GM23338 (cell line): ENCODE measurements at regions not wholly inside any gene's neighbourhood (a gene's known extent, or its start where the extent isn't known, plus 50 kb on each side); places are given as distances from the start of the nearest gene placed in this dataset.

ENCODE experiments used
- CREB1 ChIP-seq: fragments of 250-450 bp; sonication (Bioruptor Pico); IDR thresholded peaks from 2 replicates; pipeline ENCODE4 v1.5.0; 2020; ENCODE audit warnings: low read depth, mild to moderate bottlenecking, moderate library complexity
- EZH2 ChIP-seq: fragments of 200-600 bp; sonication (generic); IDR thresholded peaks from one replicate; pipeline ENCODE4 v1.8.0; 2017; ENCODE audit warnings: antibody characterized with exemption, mild to moderate bottlenecking, low read depth; ENCODE audit not compliant: unreplicated experiment
- EZH2phosphoT487 ChIP-seq: fragments of 200-600 bp; sonication (generic); IDR thresholded peaks from one replicate; pipeline ENCODE4 v1.8.1; 2018; ENCODE audit warnings: antibody characterized with exemption; ENCODE audit not compliant: unreplicated experiment
- JUNB ChIP-seq: IDR thresholded peaks from one replicate; pipeline ENCODE4 v1.6.1; 2016; ENCODE audit warnings: antibody characterized with exemption; ENCODE audit not compliant: unreplicated experiment
- NANOG ChIP-seq: IDR thresholded peaks from 2 replicates; pipeline ENCODE4 v1.6.1; 2016; ENCODE audit warnings: antibody characterized with exemption, borderline replicate concordance
- POLR2AphosphoS5 ChIP-seq: IDR thresholded peaks from 2 replicates; pipeline ENCODE4 v1.6.1; 2016; ENCODE audit warnings: antibody characterized with exemption, low read depth
- STAT1 ChIP-seq: IDR thresholded peaks from one replicate; pipeline ENCODE4 v1.6.1; 2016; ENCODE audit warnings: antibody characterized with exemption; ENCODE audit not compliant: unreplicated experiment
- ZNF331 ChIP-seq: fragments of 250-450 bp; sonication (Bioruptor Pico); IDR thresholded peaks from 2 replicates; pipeline ENCODE4 v1.5.0; 2020; ENCODE audit warnings: low read depth, mild to moderate bottlenecking, moderate library complexity
- TF ChIP-seq, protein P1 (sequence below), 2 experiments: fragments of 200-600 bp in 1 of 2; sonication (generic) in 1 of 2; conservative IDR thresholded peaks; 2 replicates each; pipeline versions ENCODE4 v1.5.1 to v1.6.1; 2016 to 2017; ENCODE audit warnings: antibody characterized with exemption in 2 of 2, low read depth in 2 of 2, mild to moderate bottlenecking in 2 of 2, moderate library complexity in 1 of 2
- TF ChIP-seq, protein P2 (sequence below): IDR thresholded peaks from one replicate; pipeline ENCODE4 v1.6.1; 2018; ENCODE audit warnings: antibody characterized with exemption; ENCODE audit not compliant: unreplicated experiment
- TF ChIP-seq, protein P3 (sequence below): IDR thresholded peaks from 2 replicates; pipeline ENCODE4 v1.6.1; 2016; ENCODE audit warnings: antibody characterized with exemption

DNA sequence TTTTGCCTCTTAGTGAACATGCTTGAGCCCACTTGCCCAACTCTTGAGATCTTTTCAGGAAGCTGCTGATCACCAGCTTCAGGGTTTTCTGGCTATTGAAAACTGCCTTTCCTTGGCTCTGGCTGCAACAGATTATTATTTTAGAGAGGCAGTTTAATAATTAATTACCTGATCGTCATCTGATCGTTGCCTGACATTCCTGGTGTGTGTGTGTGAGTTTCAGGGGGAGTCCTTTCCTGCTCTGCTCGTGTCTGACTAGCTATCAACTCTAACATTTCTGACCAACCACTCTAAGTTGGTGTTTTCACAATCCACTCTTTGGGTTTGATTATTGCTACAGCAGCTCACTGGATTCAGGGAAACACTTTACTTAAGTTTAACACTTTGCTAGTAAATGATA is 84.3 kb upstream of the SPATA16 start:
- TF ChIP-seq EZH2: no peak
- TF ChIP-seq, protein P1, sequence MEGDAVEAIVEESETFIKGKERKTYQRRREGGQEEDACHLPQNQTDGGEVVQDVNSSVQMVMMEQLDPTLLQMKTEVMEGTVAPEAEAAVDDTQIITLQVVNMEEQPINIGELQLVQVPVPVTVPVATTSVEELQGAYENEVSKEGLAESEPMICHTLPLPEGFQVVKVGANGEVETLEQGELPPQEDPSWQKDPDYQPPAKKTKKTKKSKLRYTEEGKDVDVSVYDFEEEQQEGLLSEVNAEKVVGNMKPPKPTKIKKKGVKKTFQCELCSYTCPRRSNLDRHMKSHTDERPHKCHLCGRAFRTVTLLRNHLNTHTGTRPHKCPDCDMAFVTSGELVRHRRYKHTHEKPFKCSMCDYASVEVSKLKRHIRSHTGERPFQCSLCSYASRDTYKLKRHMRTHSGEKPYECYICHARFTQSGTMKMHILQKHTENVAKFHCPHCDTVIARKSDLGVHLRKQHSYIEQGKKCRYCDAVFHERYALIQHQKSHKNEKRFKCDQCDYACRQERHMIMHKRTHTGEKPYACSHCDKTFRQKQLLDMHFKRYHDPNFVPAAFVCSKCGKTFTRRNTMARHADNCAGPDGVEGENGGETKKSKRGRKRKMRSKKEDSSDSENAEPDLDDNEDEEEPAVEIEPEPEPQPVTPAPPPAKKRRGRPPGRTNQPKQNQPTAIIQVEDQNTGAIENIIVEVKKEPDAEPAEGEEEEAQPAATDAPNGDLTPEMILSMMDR (conservative IDR thresholded peaks at IDR 0.05; ENCODE audit: low read depth in 2 of 2): no peak
- no peak for TF ChIP-seq CREB1 (CRISPR knock-in tag)
- TF ChIP-seq, protein P2, sequence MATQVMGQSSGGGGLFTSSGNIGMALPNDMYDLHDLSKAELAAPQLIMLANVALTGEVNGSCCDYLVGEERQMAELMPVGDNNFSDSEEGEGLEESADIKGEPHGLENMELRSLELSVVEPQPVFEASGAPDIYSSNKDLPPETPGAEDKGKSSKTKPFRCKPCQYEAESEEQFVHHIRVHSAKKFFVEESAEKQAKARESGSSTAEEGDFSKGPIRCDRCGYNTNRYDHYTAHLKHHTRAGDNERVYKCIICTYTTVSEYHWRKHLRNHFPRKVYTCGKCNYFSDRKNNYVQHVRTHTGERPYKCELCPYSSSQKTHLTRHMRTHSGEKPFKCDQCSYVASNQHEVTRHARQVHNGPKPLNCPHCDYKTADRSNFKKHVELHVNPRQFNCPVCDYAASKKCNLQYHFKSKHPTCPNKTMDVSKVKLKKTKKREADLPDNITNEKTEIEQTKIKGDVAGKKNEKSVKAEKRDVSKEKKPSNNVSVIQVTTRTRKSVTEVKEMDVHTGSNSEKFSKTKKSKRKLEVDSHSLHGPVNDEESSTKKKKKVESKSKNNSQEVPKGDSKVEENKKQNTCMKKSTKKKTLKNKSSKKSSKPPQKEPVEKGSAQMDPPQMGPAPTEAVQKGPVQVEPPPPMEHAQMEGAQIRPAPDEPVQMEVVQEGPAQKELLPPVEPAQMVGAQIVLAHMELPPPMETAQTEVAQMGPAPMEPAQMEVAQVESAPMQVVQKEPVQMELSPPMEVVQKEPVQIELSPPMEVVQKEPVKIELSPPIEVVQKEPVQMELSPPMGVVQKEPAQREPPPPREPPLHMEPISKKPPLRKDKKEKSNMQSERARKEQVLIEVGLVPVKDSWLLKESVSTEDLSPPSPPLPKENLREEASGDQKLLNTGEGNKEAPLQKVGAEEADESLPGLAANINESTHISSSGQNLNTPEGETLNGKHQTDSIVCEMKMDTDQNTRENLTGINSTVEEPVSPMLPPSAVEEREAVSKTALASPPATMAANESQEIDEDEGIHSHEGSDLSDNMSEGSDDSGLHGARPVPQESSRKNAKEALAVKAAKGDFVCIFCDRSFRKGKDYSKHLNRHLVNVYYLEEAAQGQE: no peak
- no peak for TF ChIP-seq JUNB
- TF ChIP-seq STAT1: no peak
- TF ChIP-seq POLR2AphosphoS5: no peak
- TF ChIP-seq EZH2phosphoT487: no peak
- TF ChIP-seq, protein P3, sequence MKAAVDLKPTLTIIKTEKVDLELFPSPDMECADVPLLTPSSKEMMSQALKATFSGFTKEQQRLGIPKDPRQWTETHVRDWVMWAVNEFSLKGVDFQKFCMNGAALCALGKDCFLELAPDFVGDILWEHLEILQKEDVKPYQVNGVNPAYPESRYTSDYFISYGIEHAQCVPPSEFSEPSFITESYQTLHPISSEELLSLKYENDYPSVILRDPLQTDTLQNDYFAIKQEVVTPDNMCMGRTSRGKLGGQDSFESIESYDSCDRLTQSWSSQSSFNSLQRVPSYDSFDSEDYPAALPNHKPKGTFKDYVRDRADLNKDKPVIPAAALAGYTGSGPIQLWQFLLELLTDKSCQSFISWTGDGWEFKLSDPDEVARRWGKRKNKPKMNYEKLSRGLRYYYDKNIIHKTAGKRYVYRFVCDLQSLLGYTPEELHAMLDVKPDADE: no peak
- TF ChIP-seq NANOG: no peak
- TF ChIP-seq ZNF331 (CRISPR knock-in tag): no peak
